ENCODE measurements at regions not wholly inside any gene's neighbourhood (a gene's known extent, or its start where the extent isn't known, plus 50 kb on each side); places are given as distances from the start of the nearest gene placed in this dataset.
"Not testable (repeated sequence)": the region's sequence is repeated elsewhere in the genome, so short reads cannot be mapped to it uniquely, and the experiment has no call there.

DNA sequence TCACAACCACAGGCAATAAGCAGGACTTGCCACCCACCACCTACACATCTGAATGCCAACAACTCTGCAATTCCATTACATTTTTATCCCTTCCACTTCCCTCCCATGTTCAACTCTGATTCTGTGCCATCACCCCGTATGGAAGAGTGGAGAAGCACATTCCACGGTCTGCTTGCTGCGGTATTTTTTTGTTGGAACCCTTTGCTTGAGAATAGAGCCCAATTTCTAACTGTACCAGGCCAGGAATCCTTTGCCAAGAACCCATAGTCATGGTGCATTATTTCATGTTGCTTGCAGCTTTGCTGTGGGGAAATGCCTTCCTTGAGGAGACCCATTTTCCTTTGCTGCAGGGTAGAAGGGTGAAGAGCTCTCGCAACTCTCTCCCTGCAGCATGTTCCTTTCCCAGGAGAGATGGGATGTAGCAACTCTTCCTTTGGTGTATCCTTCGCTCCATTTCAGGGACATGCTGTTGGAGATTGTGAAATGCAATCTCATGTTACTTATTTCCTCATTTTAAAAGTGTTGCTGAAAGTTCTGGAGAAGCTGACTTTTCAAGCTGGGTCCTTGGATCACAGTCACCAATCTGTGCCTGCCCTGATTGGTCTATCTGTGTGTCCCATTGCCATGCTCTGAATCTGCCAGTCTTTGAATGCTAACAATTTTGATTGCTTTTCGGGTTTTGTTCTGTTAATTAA lies 69.8 kb upstream of the STARD13 start:
- WGBS (ENCODE audit: missing lambda C conversion rate), result 56% methylated on average over 6 of the region's 6 CpGs
- POLR2A ChIA-PET, result no interaction called here
- TF ChIP-seq HOXB13 (CRISPR knock-in tag; IDR thresholded peaks at IDR 0.05; ENCODE audit: low read depth), result no peak
- no peak for TF ChIP-seq ESRRA (IDR thresholded peaks at IDR 0.05; ENCODE audit: borderline replicate concordance, low read length)
- TF ChIP-seq POLR2A (IDR thresholded peaks at IDR 0.05; ENCODE audit: low read length), result no peak
- TF ChIP-seq ZFP36 (IDR thresholded peaks at IDR 0.05; ENCODE audit: borderline replicate concordance, partially characterized antibody), result no peak
- no peak for TF ChIP-seq ZNF302 (CRISPR knock-in tag; IDR thresholded peaks at IDR 0.05)
- TF ChIP-seq, protein P1, sequence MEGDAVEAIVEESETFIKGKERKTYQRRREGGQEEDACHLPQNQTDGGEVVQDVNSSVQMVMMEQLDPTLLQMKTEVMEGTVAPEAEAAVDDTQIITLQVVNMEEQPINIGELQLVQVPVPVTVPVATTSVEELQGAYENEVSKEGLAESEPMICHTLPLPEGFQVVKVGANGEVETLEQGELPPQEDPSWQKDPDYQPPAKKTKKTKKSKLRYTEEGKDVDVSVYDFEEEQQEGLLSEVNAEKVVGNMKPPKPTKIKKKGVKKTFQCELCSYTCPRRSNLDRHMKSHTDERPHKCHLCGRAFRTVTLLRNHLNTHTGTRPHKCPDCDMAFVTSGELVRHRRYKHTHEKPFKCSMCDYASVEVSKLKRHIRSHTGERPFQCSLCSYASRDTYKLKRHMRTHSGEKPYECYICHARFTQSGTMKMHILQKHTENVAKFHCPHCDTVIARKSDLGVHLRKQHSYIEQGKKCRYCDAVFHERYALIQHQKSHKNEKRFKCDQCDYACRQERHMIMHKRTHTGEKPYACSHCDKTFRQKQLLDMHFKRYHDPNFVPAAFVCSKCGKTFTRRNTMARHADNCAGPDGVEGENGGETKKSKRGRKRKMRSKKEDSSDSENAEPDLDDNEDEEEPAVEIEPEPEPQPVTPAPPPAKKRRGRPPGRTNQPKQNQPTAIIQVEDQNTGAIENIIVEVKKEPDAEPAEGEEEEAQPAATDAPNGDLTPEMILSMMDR (IDR thresholded peaks at IDR 0.05), result no peak
- TF ChIP-seq EP300 (IDR thresholded peaks at IDR 0.05), result no peak
- no peak for TF ChIP-seq HDAC2 (IDR thresholded peaks at IDR 0.05)
- no peak for TF ChIP-seq CBX8 (IDR thresholded peaks at IDR 0.05)
- no peak for TF ChIP-seq ZC3H11A (IDR thresholded peaks at IDR 0.05)
- no peak for TF ChIP-seq NPAS2 (CRISPR knock-in tag; IDR thresholded peaks at IDR 0.05; ENCODE audit: borderline replicate concordance)
- no peak for TF ChIP-seq EHF (CRISPR knock-in tag; IDR thresholded peaks at IDR 0.05)
- TF ChIP-seq, protein P2, sequence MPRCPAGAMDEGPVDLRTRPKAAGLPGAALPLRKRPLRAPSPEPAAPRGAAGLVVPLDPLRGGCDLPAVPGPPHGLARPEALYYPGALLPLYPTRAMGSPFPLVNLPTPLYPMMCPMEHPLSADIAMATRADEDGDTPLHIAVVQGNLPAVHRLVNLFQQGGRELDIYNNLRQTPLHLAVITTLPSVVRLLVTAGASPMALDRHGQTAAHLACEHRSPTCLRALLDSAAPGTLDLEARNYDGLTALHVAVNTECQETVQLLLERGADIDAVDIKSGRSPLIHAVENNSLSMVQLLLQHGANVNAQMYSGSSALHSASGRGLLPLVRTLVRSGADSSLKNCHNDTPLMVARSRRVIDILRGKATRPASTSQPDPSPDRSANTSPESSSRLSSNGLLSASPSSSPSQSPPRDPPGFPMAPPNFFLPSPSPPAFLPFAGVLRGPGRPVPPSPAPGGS (IDR thresholded peaks at IDR 0.05), result no peak
- TF ChIP-seq, protein P3, sequence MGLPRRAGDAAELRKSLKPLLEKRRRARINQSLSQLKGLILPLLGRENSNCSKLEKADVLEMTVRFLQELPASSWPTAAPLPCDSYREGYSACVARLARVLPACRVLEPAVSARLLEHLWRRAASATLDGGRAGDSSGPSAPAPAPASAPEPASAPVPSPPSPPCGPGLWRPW (IDR thresholded peaks at IDR 0.05), result no peak

DNA sequence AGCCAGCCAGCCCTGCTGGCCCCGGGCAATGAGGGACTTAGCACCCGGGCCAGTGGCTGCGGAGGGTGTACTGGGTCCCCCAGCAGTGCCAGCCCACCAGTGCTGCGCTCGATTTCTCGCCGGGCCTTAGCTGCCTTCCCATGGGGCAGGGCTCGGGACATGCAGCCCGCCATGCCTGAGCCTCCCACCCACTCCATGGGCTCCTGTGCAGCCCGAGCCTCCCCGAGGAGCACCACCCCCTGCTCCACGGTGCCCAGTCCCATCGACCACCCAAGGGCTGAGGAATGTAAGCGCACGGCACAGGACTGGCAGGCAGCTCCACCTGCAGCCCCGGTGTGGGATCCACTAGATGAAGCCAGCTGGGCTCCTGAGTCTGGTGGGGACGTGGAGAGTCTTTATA lies 72.5 kb upstream of the STARD13 start:
- H3K9me3 ChIP-seq; POLR2A ChIA-PET; H3K4me3 ChIP-seq; H3K4me1 ChIP-seq; H3K4me2 ChIP-seq; ATAC-seq; H3K27ac ChIP-seq; FAIRE-seq; DNase-seq (ENCODE audit: low read depth in 1 of 2, low spot score in 1 of 2); CTCF ChIA-PET: not testable (repeated sequence)
- 61% methylated on average over 7 of the region's 17 CpGs for WGBS (ENCODE audit: missing lambda C conversion rate)

More for the DNA sequence above, 69.8 kb upstream of the STARD13 start:
- FAIRE-seq, result no peak
- H3K4me2 ChIP-seq, result no peak overlapping the region
- no peaks in the 10 kb centered on the region; the same call in 2 of the 3 replicates for H3K9me3 ChIP-seq
- no peak for DNase-seq (ENCODE audit: low read depth in 1 of 2, low spot score in 1 of 2)
- no peak overlapping the region for H3K4me3 ChIP-seq
- no peak for ATAC-seq
- H3K27ac ChIP-seq, result no peak overlapping the region
- CTCF ChIA-PET, result no interaction called here
- H3K4me1 ChIP-seq, result 0 out of 3 replicates have a peak, but pooled peaks cover 7% of the 10 kb centered on the region

DNA sequence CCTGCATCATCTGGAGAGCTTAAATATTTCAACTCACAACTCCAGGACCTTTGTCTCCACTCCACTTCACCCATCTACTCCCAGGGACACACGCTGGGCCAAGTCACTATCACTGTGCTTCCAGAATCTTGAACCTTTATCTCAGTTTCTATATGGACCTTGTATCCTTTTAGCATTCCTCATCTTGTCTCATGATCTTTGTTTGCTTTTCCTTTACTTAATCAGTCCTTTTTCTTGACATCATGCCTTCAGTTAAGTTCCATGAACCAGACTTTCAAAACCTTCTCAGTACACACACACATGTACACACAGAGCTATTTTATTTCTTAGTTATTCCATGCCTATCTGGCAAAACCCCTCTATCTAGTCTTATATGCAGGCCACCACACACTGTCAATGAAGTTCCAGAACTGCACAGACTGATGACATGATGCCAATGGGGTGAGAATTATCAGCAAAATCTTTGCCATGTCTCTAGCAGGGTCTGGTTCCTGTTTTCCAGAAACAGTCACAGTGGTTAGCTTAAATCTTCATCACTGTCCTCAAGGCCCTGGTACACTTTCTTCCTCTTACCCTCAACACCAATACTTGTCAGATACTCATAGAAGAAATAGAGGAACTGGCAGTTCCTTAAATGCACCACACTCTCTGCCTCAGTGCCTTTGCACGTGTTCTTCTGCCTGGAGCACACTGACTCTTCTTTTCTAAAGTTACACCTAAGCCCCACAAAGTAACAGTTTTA lies 77.6 kb upstream of the STARD13 start:
- POLR2A ChIA-PET, result no interaction called here
- WGBS (ENCODE audit: missing lambda C conversion rate), result 51% methylated on average over 2 of the region's 2 CpGs
- no peaks in the 10 kb centered on the region; the same call in 1 of the 3 replicates for H3K9me3 ChIP-seq
- no peak overlapping the region for H3K4me2 ChIP-seq
- H3K27ac ChIP-seq, result no peak overlapping the region
- no peak overlapping the region for H3K4me3 ChIP-seq
- no peak for DNase-seq (ENCODE audit: low read depth in 1 of 2, low spot score in 1 of 2)
- FAIRE-seq, result no peak
- no peak for ATAC-seq
- CTCF ChIA-PET, result interaction anchor here (1.1 kb wide), 1 partner anchor 20 kb away, joined by 3 read pairs; no protein-coding TSS in a partner anchor
- TF ChIP-seq HDAC2 (IDR thresholded peaks at IDR 0.05) (no peak), NPAS2 (CRISPR knock-in tag; IDR thresholded peaks at IDR 0.05; ENCODE audit: borderline replicate concordance) (no peak), FOSL2 (IDR thresholded peaks at IDR 0.05) (no peak), FOSL2 (CRISPR knock-in tag; IDR thresholded peaks at IDR 0.05) (no peak), HOXA7 (CRISPR knock-in tag; IDR thresholded peaks at IDR 0.05) (no peak), SREBF2 (IDR thresholded peaks at IDR 0.05) (no peak)
- no peaks in the 10 kb centered on the region for H3K4me1 ChIP-seq
